Esophagus muscularis mucosa (tissue), 4 donors: ENCODE measurements at regions not wholly inside any gene's neighbourhood (a gene's known extent, or its start where the extent isn't known, plus 50 kb on each side); places are given as distances from the start of the nearest gene placed in this dataset.
"Not testable (repeated sequence)": the region's sequence is repeated elsewhere in the genome, so short reads cannot be mapped to it uniquely, and the experiment has no call there.

ENCODE experiments used
- DNase-seq: peaks from one replicate; pipeline ENCODE4 v3.0.0-alpha.2; 2017; ENCODE audit errors: extremely low spot score
- H3K27ac ChIP-seq, 4 donors: fragments of 200-600 bp; sonication (generic); replicated peaks in 1 of 4; 1 replicate in 3 of 4; 2 replicates in 1 of 4; pipeline ENCODE4 v1.5.1; 2016 to 2019; ENCODE audit warnings: mild to moderate bottlenecking in 1 of 4
- H3K27me3 ChIP-seq, 4 donors: fragments of 200-600 bp; sonication (generic); one replicate each; pipeline versions ENCODE4 v1.5.1 to v1.6.0; 2016 to 2019
- H3K36me3 ChIP-seq, 4 donors: fragments of 200-600 bp; sonication (generic); one replicate each; pipeline ENCODE4 v1.5.1; 2016 to 2019
- H3K4me1 ChIP-seq, 4 donors: fragments of 200-600 bp; sonication (generic); one replicate each; pipeline ENCODE4 v1.5.1; 2016 to 2019
- H3K4me3 ChIP-seq, 4 donors: fragments of 200-600 bp; sonication (generic); 1 replicate in 2 of 4; 2 replicates in 2 of 4; pipeline ENCODE4 v1.5.1; 2016 to 2019; ENCODE audit warnings: mild to moderate bottlenecking in 4 of 4, moderate library complexity in 1 of 4
- H3K9me3 ChIP-seq, 4 donors: fragments of 200-600 bp; sonication (generic); 1 replicate in 3 of 4; 2 replicates in 1 of 4; pipeline ENCODE4 v1.5.1; 2016 to 2019
- CTCF ChIP-seq, 3 experiments: fragments of 200-600 bp in 2 of 3; fragments of 450-650 bp in 1 of 3; sonication (generic) in 2 of 3; IDR thresholded peaks; one replicate each; pipeline ENCODE4 v1.5.1; 2017 to 2019; ENCODE audit warnings: antibody characterized with exemption in 3 of 3, mild to moderate bottlenecking in 2 of 3, moderate library complexity in 1 of 3
- EP300 ChIP-seq: sonication (generic); formaldehyde crosslinking; IDR thresholded peaks from one replicate; pipeline ENCODE4 v1.6.1; 2017; ENCODE audit warnings: antibody characterized with exemption
- POLR2A ChIP-seq: fragments of 450-650 bp; IDR thresholded peaks from one replicate; pipeline ENCODE4 v1.6.1; 2017; ENCODE audit warnings: antibody characterized with exemption, moderate library complexity, mild to moderate bottlenecking, low read depth
- POLR2AphosphoS5 ChIP-seq, 2 donors: sonication (generic); formaldehyde crosslinking; IDR thresholded peaks; one replicate each; pipeline ENCODE4 v1.6.1; 2017; ENCODE audit warnings: antibody characterized with exemption in 2 of 2
- WGBS: methylation state at CpG from one replicate; pipeline ENCODE4 v1.1.5; 2018; 5-methylcytosine and 5-hydroxymethylcytosine counted together
- intact Hi-C: fragments of 100-400 bp; cut with DNase I; formaldehyde crosslinking; loops from one replicate; pipeline ENCODE4 v1.15.1; 2023

- no peak overlapping the region for H3K27ac ChIP-seq
- TF ChIP-seq EP300 (no peak), CTCF (IDR thresholded peaks at IDR 0.05) (no peak), POLR2AphosphoS5 (IDR thresholded peaks at IDR 0.05) (no peak), POLR2A (no peak)
- WGBS: 44% methylated on average over 1 of the region's 1 CpG
- no peaks in the 10 kb centered on the region for H3K27me3 ChIP-seq
- no peaks in the 10 kb centered on the region for H3K36me3 ChIP-seq
- H3K4me1 ChIP-seq: no peaks in the 10 kb centered on the region
- intact Hi-C loops: no loop called here
- no peak overlapping the region for H3K4me3 ChIP-seq
- H3K9me3 ChIP-seq: no peaks in the 10 kb centered on the region
- no peak for DNase-seq
Measured at GRCh38 chrX:27132862-27133261, 330.3 kb downstream of the PPP4R3C start.

GRCh38 chrX:27087176-27087575, 376.0 kb downstream of the PPP4R3C start:
- H3K4me3 ChIP-seq, H3K4me1 ChIP-seq, intact Hi-C loops, H3K27me3 ChIP-seq, H3K36me3 ChIP-seq, DNase-seq, H3K9me3 ChIP-seq, H3K27ac ChIP-seq: not testable (repeated sequence)
- 79% methylated on average over 11 of the region's 11 CpGs for WGBS

- Histone ChIP-seq H3K9me3 (no peaks in the 10 kb centered on the region), H3K4me3 (no peak overlapping the region), H3K27ac (no peak overlapping the region), H3K4me1 (no peaks in the 10 kb centered on the region), H3K27me3 (no peaks in the 10 kb centered on the region), H3K36me3 (no peaks in the 10 kb centered on the region)
- no peak for TF ChIP-seq EP300
- TF ChIP-seq CTCF (IDR thresholded peaks at IDR 0.05): no peak
- no peak for TF ChIP-seq POLR2AphosphoS5 (IDR thresholded peaks at IDR 0.05)
- TF ChIP-seq POLR2A: no peak
- WGBS: 71% methylated on average over 1 of the region's 1 CpG
- intact Hi-C loops: no loop called here
- DNase-seq: no peak
Measured at GRCh38 chrX:27086237-27086636, 376.9 kb downstream of the PPP4R3C start.

GRCh38 chrX:27085346-27085745, 377.8 kb downstream of the PPP4R3C start:
- no peak for DNase-seq
- H3K27me3 ChIP-seq: no peaks in the 10 kb centered on the region
- intact Hi-C loops: no loop called here
- no peaks in the 10 kb centered on the region for H3K4me1 ChIP-seq
- WGBS: 68% methylated on average over 4 of the region's 4 CpGs
- no peak overlapping the region for H3K27ac ChIP-seq
- no peaks in the 10 kb centered on the region for H3K36me3 ChIP-seq
- TF ChIP-seq EP300 (no peak), POLR2AphosphoS5 (IDR thresholded peaks at IDR 0.05) (no peak), POLR2A (no peak), CTCF (IDR thresholded peaks at IDR 0.05) (no peak)
- H3K9me3 ChIP-seq: no peaks in the 10 kb centered on the region
- H3K4me3 ChIP-seq: no peak overlapping the region

- TF ChIP-seq EP300: no peak
- no peak for TF ChIP-seq CTCF (IDR thresholded peaks at IDR 0.05)
- TF ChIP-seq POLR2AphosphoS5 (IDR thresholded peaks at IDR 0.05): no peak
- TF ChIP-seq POLR2A: no peak
- 52% methylated on average over 1 of the region's 1 CpG for WGBS
- peaks cover 0 to 4% (median 0%) of the 10 kb centered on the region in 4 donors for H3K4me1 ChIP-seq
- no peak overlapping the region for H3K4me3 ChIP-seq
- intact Hi-C loops: no loop called here
- H3K36me3 ChIP-seq: no peaks in the 10 kb centered on the region
- no peak overlapping the region for H3K27ac ChIP-seq
- DNase-seq: no peak
- no peaks in the 10 kb centered on the region for H3K9me3 ChIP-seq
- H3K27me3 ChIP-seq: no peaks in the 10 kb centered on the region
Measured at GRCh38 chrX:27078371-27078770, 384.8 kb downstream of the PPP4R3C start.
